ENCODE measurements at regions not wholly inside any gene's neighbourhood (a gene's known extent, or its start where the extent isn't known, plus 50 kb on each side); places are given as distances from the start of the nearest gene placed in this dataset.

- H3K4me3 ChIP-seq (ENCODE audit: low read depth, low read length) = no peak overlapping the region
- POLR2A ChIA-PET = no interaction called here
- no peaks in the 10 kb centered on the region for H3K36me3 ChIP-seq (ENCODE audit: control insufficient read depth in 2 of 2, insufficient read depth in 1 of 2, low read length in 2 of 2)
- no peak for TF ChIP-seq ZNF639 (tag by site-specific recombination; IDR thresholded peaks at IDR 0.05)
- no peak for TF ChIP-seq ZNF670 (tag by site-specific recombination; IDR thresholded peaks at IDR 0.05; ENCODE audit: low read depth)
- no peak for TF ChIP-seq ZBTB48 (tag by site-specific recombination; IDR thresholded peaks at IDR 0.05)
- no peak for TF ChIP-seq ZSCAN30 (tag by site-specific recombination; IDR thresholded peaks at IDR 0.05)
- TF ChIP-seq ZNF391 (tag by site-specific recombination; IDR thresholded peaks at IDR 0.05; ENCODE audit: borderline replicate concordance, low read depth) = no peak
- TF ChIP-seq ZNF23 (tag by site-specific recombination; IDR thresholded peaks at IDR 0.05; ENCODE audit: borderline replicate concordance) = no peak
- no peak for TF ChIP-seq ZNF621 (tag by site-specific recombination; IDR thresholded peaks at IDR 0.05)
- no peak for TF ChIP-seq PATZ1 (tag by site-specific recombination; IDR thresholded peaks at IDR 0.05)
- TF ChIP-seq ZNF157 (tag by site-specific recombination; IDR thresholded peaks at IDR 0.05) = no peak
- TF ChIP-seq ZNF223 (tag by site-specific recombination; IDR thresholded peaks at IDR 0.05) = no peak
- TF ChIP-seq ZBTB8A (tag by site-specific recombination; IDR thresholded peaks at IDR 0.05) = no peak
- TF ChIP-seq ZNF239 (tag by site-specific recombination; IDR thresholded peaks at IDR 0.05) = no peak
- TF ChIP-seq PBX3 (CRISPR knock-in tag; IDR thresholded peaks at IDR 0.05) = no peak
- no peak for TF ChIP-seq TSHZ1 (tag by site-specific recombination; IDR thresholded peaks at IDR 0.05; ENCODE audit: borderline replicate concordance)
- TF ChIP-seq ZNF19 (tag by site-specific recombination; IDR thresholded peaks at IDR 0.05; ENCODE audit: low read depth) = no peak
- TF ChIP-seq ZNF677 (tag by site-specific recombination; IDR thresholded peaks at IDR 0.05) = no peak
- TF ChIP-seq ZNF416 (tag by site-specific recombination; IDR thresholded peaks at IDR 0.05) = no peak
- no peak for TF ChIP-seq ZNF184 (tag by site-specific recombination; IDR thresholded peaks at IDR 0.05)
- CTCF ChIA-PET = no interaction called here
- H3K9me3 ChIP-seq (ENCODE audit: control insufficient read depth, insufficient read depth, low read depth, low read length) = no peaks in the 10 kb centered on the region
- H3K4me1 ChIP-seq (ENCODE audit: control insufficient read depth, insufficient read depth, low read length) = no peaks in the 10 kb centered on the region
- H3K27ac ChIP-seq (ENCODE audit: extremely low read depth, low read depth, low read length) = no peak overlapping the region
Observed at GRCh38 chr7:152987656-152988055, 228.1 kb downstream of the ACTR3B start.

GRCh38 chr7:152989889-152990380 lies 230.4 kb downstream of the ACTR3B start:
- H3K4me3 ChIP-seq (ENCODE audit: low read depth, low read length) = no peak overlapping the region
- no peaks in the 10 kb centered on the region for H3K36me3 ChIP-seq (ENCODE audit: control insufficient read depth in 2 of 2, insufficient read depth in 1 of 2, low read length in 2 of 2)
- CTCF ChIA-PET = interaction anchor here (0.6 kb wide), 1 partner anchor 79 kb away, joined by 7 read pairs; no protein-coding TSS in a partner anchor
- POLR2A ChIA-PET = no interaction called here
- H3K9me3 ChIP-seq (ENCODE audit: control insufficient read depth, insufficient read depth, low read depth, low read length) = no peaks in the 10 kb centered on the region
- H3K4me1 ChIP-seq (ENCODE audit: control insufficient read depth, insufficient read depth, low read length) = no peaks in the 10 kb centered on the region
- no peak overlapping the region for H3K27ac ChIP-seq (ENCODE audit: extremely low read depth, low read depth, low read length)
- no peak for TF ChIP-seq SP2 (tag by site-specific recombination; IDR thresholded peaks at IDR 0.05)
- TF ChIP-seq ZNF398 (tag by site-specific recombination; IDR thresholded peaks at IDR 0.05) = 0 out of 2 replicates have a peak, but pooled peaks have one; percentile 22
- peak; percentile 51 for TF ChIP-seq PRDM10 (tag by site-specific recombination; IDR thresholded peaks at IDR 0.05)
